Prostate gland (tissue), 2 donors: ENCODE measurements at regions not wholly inside any gene's neighbourhood (a gene's known extent, or its start where the extent isn't known, plus 50 kb on each side); places are given as distances from the start of the nearest gene placed in this dataset.

Experiments
- POLR2A ChIP-seq: fragments of 450-650 bp; IDR thresholded peaks from one replicate; pipeline ENCODE4 v1.6.1; 2016; ENCODE audit warnings: antibody characterized with exemption, mild to moderate bottlenecking
- POLR2AphosphoS5 ChIP-seq: sonication (generic); formaldehyde crosslinking; IDR thresholded peaks from one replicate; pipeline ENCODE4 v1.6.1; 2017; ENCODE audit warnings: antibody characterized with exemption
- TF ChIP-seq, protein P1 (sequence below), 4 experiments: fragments of 200-600 bp in 2 of 4; fragments of 450-650 bp in 2 of 4; sonication (generic) in 2 of 4; IDR thresholded peaks; 1 replicate in 3 of 4; 2 replicates in 1 of 4; pipeline ENCODE4 v1.5.1; 2016 to 2019; ENCODE audit warnings: antibody characterized with exemption in 4 of 4, mild to moderate bottlenecking in 2 of 4, moderate library complexity in 2 of 4

DNA sequence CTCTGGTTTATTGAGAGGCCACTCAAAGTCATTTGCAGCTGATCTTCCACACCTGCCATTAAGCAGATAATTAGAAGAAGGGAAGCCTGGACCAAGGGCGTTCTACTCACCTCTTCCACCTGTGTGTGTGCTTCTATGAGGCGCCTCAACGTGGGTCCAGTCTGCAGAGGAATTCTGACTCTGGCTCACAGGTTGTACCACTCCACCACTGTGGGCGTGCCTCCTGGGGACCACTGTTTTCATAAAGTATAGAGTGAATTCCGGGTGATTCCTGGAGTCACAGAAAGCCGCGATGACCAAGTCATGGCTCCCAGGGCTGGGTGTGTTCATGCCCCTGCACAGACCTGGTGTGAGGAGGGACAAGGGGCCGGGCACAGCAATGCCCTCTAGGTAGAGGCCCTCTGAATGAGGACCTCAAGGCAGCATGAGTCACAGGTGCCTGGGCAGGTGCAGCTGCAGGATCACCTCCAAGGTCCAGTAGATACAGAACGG lies 408.3 kb upstream of the MGMT start:
- TF ChIP-seq POLR2A (no peak), POLR2AphosphoS5 (no peak)
- TF ChIP-seq, protein P1, sequence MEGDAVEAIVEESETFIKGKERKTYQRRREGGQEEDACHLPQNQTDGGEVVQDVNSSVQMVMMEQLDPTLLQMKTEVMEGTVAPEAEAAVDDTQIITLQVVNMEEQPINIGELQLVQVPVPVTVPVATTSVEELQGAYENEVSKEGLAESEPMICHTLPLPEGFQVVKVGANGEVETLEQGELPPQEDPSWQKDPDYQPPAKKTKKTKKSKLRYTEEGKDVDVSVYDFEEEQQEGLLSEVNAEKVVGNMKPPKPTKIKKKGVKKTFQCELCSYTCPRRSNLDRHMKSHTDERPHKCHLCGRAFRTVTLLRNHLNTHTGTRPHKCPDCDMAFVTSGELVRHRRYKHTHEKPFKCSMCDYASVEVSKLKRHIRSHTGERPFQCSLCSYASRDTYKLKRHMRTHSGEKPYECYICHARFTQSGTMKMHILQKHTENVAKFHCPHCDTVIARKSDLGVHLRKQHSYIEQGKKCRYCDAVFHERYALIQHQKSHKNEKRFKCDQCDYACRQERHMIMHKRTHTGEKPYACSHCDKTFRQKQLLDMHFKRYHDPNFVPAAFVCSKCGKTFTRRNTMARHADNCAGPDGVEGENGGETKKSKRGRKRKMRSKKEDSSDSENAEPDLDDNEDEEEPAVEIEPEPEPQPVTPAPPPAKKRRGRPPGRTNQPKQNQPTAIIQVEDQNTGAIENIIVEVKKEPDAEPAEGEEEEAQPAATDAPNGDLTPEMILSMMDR (IDR thresholded peaks at IDR 0.05), result no peak
